Mesendoderm (in vitro differentiated cells): ENCODE measurements at regions not wholly inside any gene's neighbourhood (a gene's known extent, or its start where the extent isn't known, plus 50 kb on each side); places are given as distances from the start of the nearest gene placed in this dataset.
A peak's percentile ranks its signal among the peaks of the same experiment; 100 is the strongest.

Source experiments
- DNase-seq: peaks from one replicate; pipeline ENCODE4 v3.0.0; 2013
- H2AK5ac ChIP-seq: 2 replicates; pipeline ENCODE4 v1.6.1; 2013; ENCODE audit warnings: low read length, inconsistent platforms
- H2BK120ac ChIP-seq: 2 replicates; pipeline ENCODE4 v1.6.1; 2013; ENCODE audit warnings: low read depth, mild to moderate bottlenecking, low read length, moderate library complexity, mixed read lengths
- H2BK15ac ChIP-seq: replicated peaks from 2 replicates; pipeline ENCODE4 v1.6.1; 2013; ENCODE audit warnings: low read depth, mild to moderate bottlenecking, moderate library complexity
- H2BK5ac ChIP-seq: 2 replicates; pipeline ENCODE4 v1.6.1; 2013; ENCODE audit warnings: low read length, inconsistent platforms
- H3K18ac ChIP-seq: 2 replicates; pipeline ENCODE4 v1.6.1; 2013; ENCODE audit warnings: mild to moderate bottlenecking, low read length, mixed read lengths
- H3K23ac ChIP-seq: one replicate; pipeline ENCODE4 v1.6.1; 2013; ENCODE audit warnings: low read length
- H3K27ac ChIP-seq: 2 replicates; pipeline ENCODE4 v1.5.1; 2013; ENCODE audit warnings: low read depth, mild to moderate bottlenecking, inconsistent platforms, low read length, moderate library complexity
- H3K27me3 ChIP-seq: 2 replicates; pipeline ENCODE4 v1.6.1; 2013; ENCODE audit warnings: low read length, control low read depth, mild to moderate bottlenecking, inconsistent platforms; ENCODE audit not compliant: insufficient read depth, poor library complexity
- H3K36me3 ChIP-seq: 2 replicates; pipeline ENCODE4 v1.6.1; 2013; ENCODE audit warnings: low read length, inconsistent platforms; ENCODE audit not compliant: control insufficient read depth, insufficient read depth
- H3K4ac ChIP-seq: one replicate; pipeline ENCODE4 v1.6.1; 2013; ENCODE audit warnings: low read depth, mild to moderate bottlenecking, low read length, moderate library complexity
- H3K4me1 ChIP-seq: 2 replicates; pipeline ENCODE4 v1.6.1; 2013; ENCODE audit warnings: low read depth, low read length, inconsistent platforms; ENCODE audit not compliant: control insufficient read depth
- H3K4me2 ChIP-seq: 2 replicates; pipeline ENCODE4 v1.6.1; 2013; ENCODE audit warnings: low read length
- H3K4me3 ChIP-seq: 2 replicates; pipeline ENCODE4 v1.5.1; 2013; ENCODE audit warnings: mild to moderate bottlenecking, low read length
- H3K56ac ChIP-seq: one replicate; pipeline ENCODE4 v1.6.1; 2013; ENCODE audit warnings: low read length
- H3K79me1 ChIP-seq: 2 replicates; pipeline ENCODE4 v1.6.1; 2013; ENCODE audit warnings: low read length, inconsistent platforms
- H3K79me2 ChIP-seq: 2 replicates; pipeline ENCODE4 v1.6.1; 2013; ENCODE audit warnings: mild to moderate bottlenecking, low read length; ENCODE audit not compliant: control insufficient read depth, insufficient read depth
- H3K9ac ChIP-seq: 2 replicates; pipeline ENCODE4 v1.6.1; 2013; ENCODE audit warnings: low read length, inconsistent platforms
- H4K5ac ChIP-seq: one replicate; pipeline ENCODE4 v1.6.1; 2013; ENCODE audit warnings: low read length
- H4K8ac ChIP-seq: one replicate; pipeline ENCODE4 v1.6.1; 2013; ENCODE audit warnings: low read depth, mild to moderate bottlenecking, control low read depth, low read length, moderate library complexity
- WGBS: extraction: QIAGEN DNeasy Blood & Tissue Kit; methylation state at CpG from one replicate; pipeline ENCODE4 v1.1.7; 2013; ENCODE audit warnings: low lambda C conversion rate, missing lambda C conversion rate; ENCODE audit not compliant: insufficient coverage; ENCODE audit errors: extremely low coverage; 5-methylcytosine and 5-hydroxymethylcytosine counted together

- no peak overlapping the region for H3K4me2 ChIP-seq
- H4K5ac ChIP-seq, result no peak overlapping the region
- no peak overlapping the region for H3K4ac ChIP-seq
- no peak overlapping the region for H3K56ac ChIP-seq
- no peak for DNase-seq
- H2BK15ac ChIP-seq, result peak overlapping the region; percentile 57
- H2BK5ac ChIP-seq, result no peak overlapping the region
- H3K23ac ChIP-seq, result no peak overlapping the region
- no peaks in the 10 kb centered on the region for H3K79me2 ChIP-seq
- no peak overlapping the region for H3K27ac ChIP-seq
- WGBS, result no CpG with 5 or more reads among the region's 2 CpGs
- no peak overlapping the region for H3K9ac ChIP-seq
- no peaks in the 10 kb centered on the region for H3K36me3 ChIP-seq
- no peak overlapping the region for H4K8ac ChIP-seq
- H3K18ac ChIP-seq, result no peak overlapping the region
- H2BK120ac ChIP-seq, result no peak overlapping the region
- H3K79me1 ChIP-seq, result no peaks in the 10 kb centered on the region
- no peaks in the 10 kb centered on the region for H3K27me3 ChIP-seq
- H3K4me1 ChIP-seq, result no peaks in the 10 kb centered on the region
- no peak overlapping the region for H3K4me3 ChIP-seq
- no peak overlapping the region for H2AK5ac ChIP-seq
These were observed 167.8 kb downstream of the GASK1B start for GRCh38 chr4:158005021-158005420.

GRCh38 chr4:158004101-158004500 lies 168.7 kb downstream of the GASK1B start:
- H3K4me3 ChIP-seq, result no peak overlapping the region
- no peaks in the 10 kb centered on the region for H3K27me3 ChIP-seq
- no peak for DNase-seq
- H2BK15ac ChIP-seq, result no peak overlapping the region
- H4K5ac ChIP-seq, result no peak overlapping the region
- H3K27ac ChIP-seq, result no peak overlapping the region
- no peak overlapping the region for H3K23ac ChIP-seq
- H2AK5ac ChIP-seq, result no peak overlapping the region
- H2BK120ac ChIP-seq, result no peak overlapping the region
- H3K56ac ChIP-seq, result no peak overlapping the region
- H3K4me2 ChIP-seq, result no peak overlapping the region
- H3K4ac ChIP-seq, result no peak overlapping the region
- H3K36me3 ChIP-seq, result no peaks in the 10 kb centered on the region
- H2BK5ac ChIP-seq, result no peak overlapping the region
- 100% methylated on average over 1 of the region's 5 CpGs for WGBS
- H3K79me1 ChIP-seq, result no peaks in the 10 kb centered on the region
- no peak overlapping the region for H4K8ac ChIP-seq
- H3K79me2 ChIP-seq, result no peaks in the 10 kb centered on the region
- no peaks in the 10 kb centered on the region for H3K4me1 ChIP-seq
- H3K18ac ChIP-seq, result no peak overlapping the region
- no peak overlapping the region for H3K9ac ChIP-seq

- Histone ChIP-seq H4K5ac (no peak overlapping the region), H3K79me2 (no peaks in the 10 kb centered on the region), H3K23ac (no peak overlapping the region), H2BK120ac (no peak overlapping the region), H2BK15ac (no peak overlapping the region), H3K56ac (no peak overlapping the region), H3K4ac (no peak overlapping the region), H3K36me3 (no peaks in the 10 kb centered on the region), H3K4me1 (no peaks in the 10 kb centered on the region), H2AK5ac (no peak overlapping the region), H3K4me2 (no peak overlapping the region), H3K4me3 (no peak overlapping the region), H3K27ac (no peak overlapping the region), H3K27me3 (no peaks in the 10 kb centered on the region), H3K79me1 (no peaks in the 10 kb centered on the region), H3K9ac (no peak overlapping the region), H2BK5ac (no peak overlapping the region), H3K18ac (no peak overlapping the region), H4K8ac (no peak overlapping the region)
- no peak for DNase-seq
These were observed 169.6 kb downstream of the GASK1B start for GRCh38 chr4:158003212-158003611.

- no peak overlapping the region for H2BK15ac ChIP-seq
- H3K18ac ChIP-seq, result no peak overlapping the region
- H3K27me3 ChIP-seq, result no peaks in the 10 kb centered on the region
- no peak overlapping the region for H2AK5ac ChIP-seq
- no peak for DNase-seq
- H3K4me2 ChIP-seq, result no peak overlapping the region
- H3K9ac ChIP-seq, result no peak overlapping the region
- no peak overlapping the region for H3K56ac ChIP-seq
- no CpG with 5 or more reads among the region's 1 CpG for WGBS
- H3K23ac ChIP-seq, result no peak overlapping the region
- no peaks in the 10 kb centered on the region for H3K36me3 ChIP-seq
- no peak overlapping the region for H3K4ac ChIP-seq
- H3K4me3 ChIP-seq, result no peak overlapping the region
- H3K79me1 ChIP-seq, result no peaks in the 10 kb centered on the region
- H3K4me1 ChIP-seq, result no peaks in the 10 kb centered on the region
- H2BK5ac ChIP-seq, result no peak overlapping the region
- H4K5ac ChIP-seq, result no peak overlapping the region
- no peak overlapping the region for H2BK120ac ChIP-seq
- no peaks in the 10 kb centered on the region for H3K79me2 ChIP-seq
- no peak overlapping the region for H3K27ac ChIP-seq
- no peak overlapping the region for H4K8ac ChIP-seq
These were observed 170.7 kb downstream of the GASK1B start for GRCh38 chr4:158002173-158002572.

GRCh38 chr4:158001756-158002155 lies 171.1 kb downstream of the GASK1B start:
- DNase-seq, result no peak
- Histone ChIP-seq H3K79me1 (no peaks in the 10 kb centered on the region), H3K4ac (no peak overlapping the region), H2BK5ac (no peak overlapping the region), H3K9ac (no peak overlapping the region), H2BK15ac (no peak overlapping the region), H3K18ac (no peak overlapping the region), H3K79me2 (no peaks in the 10 kb centered on the region), H3K4me2 (no peak overlapping the region), H3K56ac (no peak overlapping the region), H3K4me1 (no peaks in the 10 kb centered on the region), H4K8ac (no peak overlapping the region), H2AK5ac (no peak overlapping the region), H2BK120ac (no peak overlapping the region), H3K36me3 (no peaks in the 10 kb centered on the region), H3K23ac (no peak overlapping the region), H3K27me3 (no peaks in the 10 kb centered on the region), H3K27ac (no peak overlapping the region), H3K4me3 (no peak overlapping the region), H4K5ac (no peak overlapping the region)
- no CpG with 5 or more reads among the region's 2 CpGs for WGBS

- Histone ChIP-seq H2AK5ac (no peak overlapping the region), H3K27me3 (no peaks in the 10 kb centered on the region), H3K9ac (no peak overlapping the region), H3K4ac (no peak overlapping the region), H3K79me1 (no peaks in the 10 kb centered on the region), H3K27ac (no peak overlapping the region), H3K4me1 (no peaks in the 10 kb centered on the region), H3K56ac (no peak overlapping the region), H3K4me3 (no peak overlapping the region), H3K36me3 (no peaks in the 10 kb centered on the region), H2BK120ac (no peak overlapping the region), H3K4me2 (no peak overlapping the region), H3K23ac (no peak overlapping the region), H3K79me2 (no peaks in the 10 kb centered on the region), H4K5ac (no peak overlapping the region), H2BK15ac (no peak overlapping the region), H3K18ac (no peak overlapping the region), H2BK5ac (no peak overlapping the region), H4K8ac (no peak overlapping the region)
- no CpG with 5 or more reads among the region's 1 CpG for WGBS
- DNase-seq, result no peak
These were observed 173.1 kb downstream of the GASK1B start for GRCh38 chr4:157999723-158000122.
